GM23338 (cell line): ENCODE measurements at regions not wholly inside any gene's neighbourhood (a gene's known extent, or its start where the extent isn't known, plus 50 kb on each side); places are given as distances from the start of the nearest gene placed in this dataset.

Source experiments
- CTCF ChIP-seq, 2 experiments: fragments of 200-600 bp in 1 of 2; sonication (generic) in 1 of 2; conservative IDR thresholded peaks; 2 replicates each; pipeline versions ENCODE4 v1.5.1 to v1.6.1; 2016 to 2017; ENCODE audit warnings: antibody characterized with exemption in 2 of 2, low read depth in 2 of 2, mild to moderate bottlenecking in 2 of 2, moderate library complexity in 1 of 2
- ETS1 ChIP-seq: IDR thresholded peaks from 2 replicates; pipeline ENCODE4 v1.6.1; 2016; ENCODE audit warnings: antibody characterized with exemption
- EZH2 ChIP-seq: fragments of 200-600 bp; sonication (generic); IDR thresholded peaks from one replicate; pipeline ENCODE4 v1.8.0; 2017; ENCODE audit warnings: antibody characterized with exemption, mild to moderate bottlenecking, low read depth; ENCODE audit not compliant: unreplicated experiment
- EZH2phosphoT487 ChIP-seq: fragments of 200-600 bp; sonication (generic); IDR thresholded peaks from one replicate; pipeline ENCODE4 v1.8.1; 2018; ENCODE audit warnings: antibody characterized with exemption; ENCODE audit not compliant: unreplicated experiment
- JUNB ChIP-seq: IDR thresholded peaks from one replicate; pipeline ENCODE4 v1.6.1; 2016; ENCODE audit warnings: antibody characterized with exemption; ENCODE audit not compliant: unreplicated experiment
- POLR2AphosphoS5 ChIP-seq: IDR thresholded peaks from 2 replicates; pipeline ENCODE4 v1.6.1; 2016; ENCODE audit warnings: antibody characterized with exemption, low read depth
- REST ChIP-seq: IDR thresholded peaks from one replicate; pipeline ENCODE4 v1.6.1; 2018; ENCODE audit warnings: antibody characterized with exemption; ENCODE audit not compliant: unreplicated experiment
- ZNF462 ChIP-seq: fragments of 250-450 bp; sonication (Bioruptor Pico); IDR thresholded peaks from 2 replicates; pipeline ENCODE4 v1.5.0; 2020; ENCODE audit warnings: mild to moderate bottlenecking, moderate library complexity

GRCh38 chr4:32986236-32986635, 2266.1 kb downstream of the PCDH7 start:
- no peak for TF ChIP-seq CTCF (conservative IDR thresholded peaks at IDR 0.05; ENCODE audit: low read depth in 2 of 2)
- TF ChIP-seq POLR2AphosphoS5: no peak
- no peak for TF ChIP-seq ETS1
- no peak for TF ChIP-seq JUNB
- no peak for TF ChIP-seq ZNF462 (CRISPR knock-in tag)
- no peak for TF ChIP-seq EZH2
- no peak for TF ChIP-seq REST
- no peak for TF ChIP-seq EZH2phosphoT487
